ENCODE measurements at regions not wholly inside any gene's neighbourhood (a gene's known extent, or its start where the extent isn't known, plus 50 kb on each side); places are given as distances from the start of the nearest gene placed in this dataset.

DNA sequence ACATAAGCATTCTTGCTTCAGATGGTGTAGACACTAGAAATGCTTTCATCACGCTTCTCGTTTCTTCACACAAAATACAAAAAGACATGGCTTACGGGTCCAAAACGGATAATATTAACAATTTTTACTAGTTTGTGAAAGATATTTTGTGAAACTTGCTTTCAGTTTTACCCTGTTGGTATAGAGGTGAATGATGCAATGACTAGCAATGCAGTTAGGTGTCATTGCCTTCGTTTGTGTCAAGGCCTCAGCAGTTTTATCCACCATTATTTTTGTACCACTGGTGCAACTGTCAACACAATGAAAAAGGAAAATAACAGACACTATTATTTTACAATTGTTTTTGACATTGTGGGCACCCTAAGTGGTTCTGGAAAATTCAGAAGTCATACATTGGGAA lies 323.0 kb downstream of the FLRT2 start:
- TF ChIP-seq, protein P1, sequence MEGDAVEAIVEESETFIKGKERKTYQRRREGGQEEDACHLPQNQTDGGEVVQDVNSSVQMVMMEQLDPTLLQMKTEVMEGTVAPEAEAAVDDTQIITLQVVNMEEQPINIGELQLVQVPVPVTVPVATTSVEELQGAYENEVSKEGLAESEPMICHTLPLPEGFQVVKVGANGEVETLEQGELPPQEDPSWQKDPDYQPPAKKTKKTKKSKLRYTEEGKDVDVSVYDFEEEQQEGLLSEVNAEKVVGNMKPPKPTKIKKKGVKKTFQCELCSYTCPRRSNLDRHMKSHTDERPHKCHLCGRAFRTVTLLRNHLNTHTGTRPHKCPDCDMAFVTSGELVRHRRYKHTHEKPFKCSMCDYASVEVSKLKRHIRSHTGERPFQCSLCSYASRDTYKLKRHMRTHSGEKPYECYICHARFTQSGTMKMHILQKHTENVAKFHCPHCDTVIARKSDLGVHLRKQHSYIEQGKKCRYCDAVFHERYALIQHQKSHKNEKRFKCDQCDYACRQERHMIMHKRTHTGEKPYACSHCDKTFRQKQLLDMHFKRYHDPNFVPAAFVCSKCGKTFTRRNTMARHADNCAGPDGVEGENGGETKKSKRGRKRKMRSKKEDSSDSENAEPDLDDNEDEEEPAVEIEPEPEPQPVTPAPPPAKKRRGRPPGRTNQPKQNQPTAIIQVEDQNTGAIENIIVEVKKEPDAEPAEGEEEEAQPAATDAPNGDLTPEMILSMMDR (IDR thresholded peaks at IDR 0.05): no peak
- no peak for TF ChIP-seq POLR2A (IDR thresholded peaks at IDR 0.05)

All from adrenal gland (tissue), 5 donors.